ENCODE measurements at regions not wholly inside any gene's neighbourhood (a gene's known extent, or its start where the extent isn't known, plus 50 kb on each side); places are given as distances from the start of the nearest gene placed in this dataset.

DNA sequence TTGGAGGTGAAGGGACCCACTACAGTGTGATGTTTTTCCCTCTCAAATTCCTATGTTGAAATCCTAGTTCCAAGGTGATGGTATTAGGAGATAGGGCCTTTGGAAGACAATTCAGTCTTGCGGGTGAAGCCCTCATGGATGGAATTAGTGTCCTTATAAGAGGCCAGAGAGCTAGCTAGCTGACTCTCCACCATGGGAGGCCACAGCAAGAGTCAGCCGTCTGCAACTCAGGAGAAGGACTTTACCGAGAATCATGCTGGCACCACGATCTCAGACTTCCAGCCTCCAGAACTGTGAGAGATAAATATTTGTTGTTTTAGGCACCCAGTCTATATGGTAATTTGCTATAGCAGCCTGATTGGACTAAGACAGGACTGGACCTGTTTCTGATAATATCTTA is 461.4 kb downstream of the TSN start:
- H3K27me3 ChIP-seq (ENCODE audit: control insufficient read depth, insufficient read depth, low read length) = no peaks in the 10 kb centered on the region
- no peaks in the 10 kb centered on the region for H3K36me3 ChIP-seq (ENCODE audit: control insufficient read depth, insufficient read depth, low read length)
- no peak overlapping the region for H3K4me3 ChIP-seq (ENCODE audit: low read length)
- no peak overlapping the region for H3K27ac ChIP-seq (ENCODE audit: low read depth, low read length)
- H3K4me1 ChIP-seq (ENCODE audit: control insufficient read depth, insufficient read depth, low read length) = no peaks in the 10 kb centered on the region
- H3K9ac ChIP-seq (ENCODE audit: low read length) = no peak overlapping the region

DNA sequence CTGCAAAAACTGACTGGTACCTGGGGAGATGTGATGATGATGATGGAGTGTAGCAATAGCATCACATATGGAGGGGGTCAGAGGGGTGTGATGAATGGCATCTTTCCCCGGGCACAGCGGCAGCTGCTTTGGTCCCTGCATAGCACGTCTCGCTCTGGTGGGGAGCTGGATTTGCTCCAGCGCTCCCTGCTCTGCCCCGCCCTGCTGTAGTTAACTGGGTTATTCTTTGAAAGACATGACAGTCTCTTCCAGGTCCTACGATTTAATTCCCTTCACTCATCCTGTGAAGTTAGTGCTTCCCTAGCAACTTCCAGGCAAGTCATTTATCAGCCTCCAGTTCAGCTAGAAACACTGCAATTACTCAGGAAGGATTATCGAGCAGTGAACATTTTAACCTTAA is 463.1 kb downstream of the TSN start:
- no peak overlapping the region for H3K9ac ChIP-seq (ENCODE audit: low read length)
- no peak overlapping the region for H3K4me3 ChIP-seq (ENCODE audit: low read length)
- H3K4me1 ChIP-seq (ENCODE audit: control insufficient read depth, insufficient read depth, low read length) = no peaks in the 10 kb centered on the region
- H3K27me3 ChIP-seq (ENCODE audit: control insufficient read depth, insufficient read depth, low read length) = no peaks in the 10 kb centered on the region
- H3K36me3 ChIP-seq (ENCODE audit: control insufficient read depth, insufficient read depth, low read length) = no peaks in the 10 kb centered on the region
- no peak overlapping the region for H3K27ac ChIP-seq (ENCODE audit: low read depth, low read length)

- H3K4me1 ChIP-seq (ENCODE audit: control insufficient read depth, insufficient read depth, low read length) = no peaks in the 10 kb centered on the region
- H3K27me3 ChIP-seq (ENCODE audit: control insufficient read depth, insufficient read depth, low read length) = no peaks in the 10 kb centered on the region
- H3K4me3 ChIP-seq (ENCODE audit: low read length) = no peak overlapping the region
- no peaks in the 10 kb centered on the region for H3K36me3 ChIP-seq (ENCODE audit: control insufficient read depth, insufficient read depth, low read length)
- H3K27ac ChIP-seq (ENCODE audit: low read depth, low read length) = no peak overlapping the region
- no peak overlapping the region for H3K9ac ChIP-seq (ENCODE audit: low read length)
Observed at GRCh38 chr2:122219504-122219903, 464.1 kb downstream of the TSN start.

GRCh38 chr2:122221665-122222064 is 466.2 kb downstream of the TSN start:
- H3K36me3 ChIP-seq (ENCODE audit: control insufficient read depth, insufficient read depth, low read length) = no peaks in the 10 kb centered on the region
- no peak overlapping the region for H3K9ac ChIP-seq (ENCODE audit: low read length)
- no peak overlapping the region for H3K4me3 ChIP-seq (ENCODE audit: low read length)
- H3K4me1 ChIP-seq (ENCODE audit: control insufficient read depth, insufficient read depth, low read length) = no peaks in the 10 kb centered on the region
- H3K27me3 ChIP-seq (ENCODE audit: control insufficient read depth, insufficient read depth, low read length) = no peaks in the 10 kb centered on the region
- no peak overlapping the region for H3K27ac ChIP-seq (ENCODE audit: low read depth, low read length)

- Histone ChIP-seq H3K4me1 (ENCODE audit: control insufficient read depth, insufficient read depth, low read length) (no peaks in the 10 kb centered on the region), H3K27ac (ENCODE audit: low read depth, low read length) (no peak overlapping the region), H3K4me3 (ENCODE audit: low read length) (no peak overlapping the region), H3K36me3 (ENCODE audit: control insufficient read depth, insufficient read depth, low read length) (no peaks in the 10 kb centered on the region), H3K9ac (ENCODE audit: low read length) (no peak overlapping the region), H3K27me3 (ENCODE audit: control insufficient read depth, insufficient read depth, low read length) (no peaks in the 10 kb centered on the region)
Observed at GRCh38 chr2:122231296-122231695, 475.8 kb downstream of the TSN start.

DNA sequence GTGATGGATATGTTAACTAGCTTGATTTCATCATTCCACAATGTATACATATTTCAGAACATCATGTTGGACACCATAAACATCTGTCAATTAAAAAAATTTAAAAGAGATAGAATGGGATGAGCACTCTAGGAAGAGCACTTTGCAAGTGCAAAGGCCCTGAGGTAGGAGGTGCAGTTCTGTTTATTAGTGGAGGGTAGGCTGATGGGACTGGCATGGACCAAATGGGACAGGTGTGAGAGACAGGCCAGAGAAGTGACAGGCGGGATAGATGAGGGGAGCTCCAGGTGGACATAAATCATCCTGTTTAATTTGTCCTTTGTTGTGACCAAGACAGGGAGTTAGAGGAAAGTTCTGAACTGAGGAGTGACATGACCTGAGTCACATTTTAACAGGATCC is 477.9 kb downstream of the TSN start:
- H3K36me3 ChIP-seq (ENCODE audit: control insufficient read depth, insufficient read depth, low read length) = no peaks in the 10 kb centered on the region
- no peak overlapping the region for H3K27ac ChIP-seq (ENCODE audit: low read depth, low read length)
- no peak overlapping the region for H3K9ac ChIP-seq (ENCODE audit: low read length)
- H3K4me3 ChIP-seq (ENCODE audit: low read length) = no peak overlapping the region
- no peaks in the 10 kb centered on the region for H3K27me3 ChIP-seq (ENCODE audit: control insufficient read depth, insufficient read depth, low read length)
- H3K4me1 ChIP-seq (ENCODE audit: control insufficient read depth, insufficient read depth, low read length) = no peaks in the 10 kb centered on the region

DNA sequence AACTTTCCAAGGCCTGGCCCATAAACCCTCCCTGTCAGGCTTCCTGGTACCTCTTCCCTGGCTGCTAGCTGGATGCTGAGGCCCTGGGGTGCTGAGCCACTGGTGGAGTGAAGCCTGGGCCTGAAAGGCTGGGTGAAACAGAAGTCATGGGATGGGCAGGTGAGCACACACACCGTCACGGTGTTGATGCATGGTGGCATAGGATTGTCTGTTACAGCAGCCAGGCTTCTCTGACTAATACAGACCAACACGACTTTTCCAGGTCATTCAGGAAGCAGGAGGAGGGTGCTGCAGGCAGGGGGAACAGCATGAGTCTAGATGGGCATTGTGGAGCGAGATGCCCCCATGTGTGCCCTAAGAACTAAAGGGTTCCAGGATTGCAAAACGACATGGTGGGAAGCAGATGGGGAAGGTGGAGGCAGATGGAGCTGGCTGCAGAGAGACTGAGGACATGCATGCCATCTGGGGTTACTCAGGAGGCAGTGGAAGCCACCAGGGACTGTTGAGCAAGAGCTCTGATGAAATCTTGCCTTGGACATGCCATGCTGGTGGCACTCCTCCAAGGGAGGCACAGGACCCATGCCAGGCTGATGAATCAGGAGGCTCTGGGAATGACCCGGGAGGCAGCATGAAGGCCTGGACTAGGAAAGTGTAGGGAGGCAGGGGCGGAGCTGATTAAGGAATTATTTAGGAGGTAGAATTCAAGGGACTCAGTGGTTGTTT is 480.9 kb downstream of the TSN start:
- H3K4me1 ChIP-seq (ENCODE audit: control insufficient read depth, insufficient read depth, low read length) = no peaks in the 10 kb centered on the region
- H3K4me3 ChIP-seq (ENCODE audit: low read length) = no peak overlapping the region
- no peaks in the 10 kb centered on the region for H3K27me3 ChIP-seq (ENCODE audit: control insufficient read depth, insufficient read depth, low read length)
- H3K27ac ChIP-seq (ENCODE audit: low read depth, low read length) = no peak overlapping the region
- H3K36me3 ChIP-seq (ENCODE audit: control insufficient read depth, insufficient read depth, low read length) = no peaks in the 10 kb centered on the region
- H3K9ac ChIP-seq (ENCODE audit: low read length) = no peak overlapping the region

GRCh38 chr2:122236925-122237324 is 481.5 kb downstream of the TSN start:
- no peak overlapping the region for H3K27ac ChIP-seq (ENCODE audit: low read depth, low read length)
- no peak overlapping the region for H3K4me3 ChIP-seq (ENCODE audit: low read length)
- H3K27me3 ChIP-seq (ENCODE audit: control insufficient read depth, insufficient read depth, low read length) = no peaks in the 10 kb centered on the region
- H3K4me1 ChIP-seq (ENCODE audit: control insufficient read depth, insufficient read depth, low read length) = no peaks in the 10 kb centered on the region
- H3K36me3 ChIP-seq (ENCODE audit: control insufficient read depth, insufficient read depth, low read length) = no peaks in the 10 kb centered on the region
- no peak overlapping the region for H3K9ac ChIP-seq (ENCODE audit: low read length)

GRCh38 chr2:122237450-122237849 is 482.0 kb downstream of the TSN start:
- Histone ChIP-seq H3K27ac (ENCODE audit: low read depth, low read length) (no peak overlapping the region), H3K4me1 (ENCODE audit: control insufficient read depth, insufficient read depth, low read length) (no peaks in the 10 kb centered on the region), H3K4me3 (ENCODE audit: low read length) (no peak overlapping the region), H3K27me3 (ENCODE audit: control insufficient read depth, insufficient read depth, low read length) (no peaks in the 10 kb centered on the region), H3K9ac (ENCODE audit: low read length) (no peak overlapping the region), H3K36me3 (ENCODE audit: control insufficient read depth, insufficient read depth, low read length) (no peaks in the 10 kb centered on the region)

- Histone ChIP-seq H3K27ac (ENCODE audit: low read depth, low read length) (no peak overlapping the region), H3K4me3 (ENCODE audit: low read length) (no peak overlapping the region), H3K9ac (ENCODE audit: low read length) (no peak overlapping the region), H3K36me3 (ENCODE audit: control insufficient read depth, insufficient read depth, low read length) (no peaks in the 10 kb centered on the region), H3K4me1 (ENCODE audit: control insufficient read depth, insufficient read depth, low read length) (no peaks in the 10 kb centered on the region), H3K27me3 (ENCODE audit: control insufficient read depth, insufficient read depth, low read length) (no peaks in the 10 kb centered on the region)
Observed at GRCh38 chr2:122238006-122238559, 482.6 kb downstream of the TSN start.

DNA sequence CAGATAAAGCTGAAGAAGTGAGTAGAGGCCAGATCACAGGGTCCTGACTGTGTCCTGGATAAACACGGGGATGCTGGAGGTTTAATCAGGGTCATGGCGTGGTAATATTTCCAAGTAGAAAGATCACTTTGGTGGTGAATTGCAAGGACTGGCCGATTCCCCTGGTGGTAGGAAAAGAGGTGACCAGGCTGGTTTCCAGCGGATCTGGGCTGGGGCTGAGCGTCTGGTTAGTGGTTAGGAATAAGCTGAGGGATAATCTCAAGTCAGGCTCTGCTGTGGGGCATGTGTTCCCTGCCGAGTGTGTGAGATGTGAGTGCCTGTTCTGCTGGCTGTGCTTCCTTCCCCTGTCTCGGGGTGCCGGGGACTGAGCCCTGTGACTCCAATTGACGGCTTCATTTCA is 484.0 kb downstream of the TSN start:
- Histone ChIP-seq H3K27ac (ENCODE audit: low read depth, low read length) (no peak overlapping the region), H3K4me1 (ENCODE audit: control insufficient read depth, insufficient read depth, low read length) (no peaks in the 10 kb centered on the region), H3K36me3 (ENCODE audit: control insufficient read depth, insufficient read depth, low read length) (no peaks in the 10 kb centered on the region), H3K4me3 (ENCODE audit: low read length) (no peak overlapping the region), H3K27me3 (ENCODE audit: control insufficient read depth, insufficient read depth, low read length) (no peaks in the 10 kb centered on the region), H3K9ac (ENCODE audit: low read length) (no peak overlapping the region)

GRCh38 chr2:122244598-122245229 is 489.3 kb downstream of the TSN start:
- Histone ChIP-seq H3K27me3 (ENCODE audit: control insufficient read depth, insufficient read depth, low read length) (no peaks in the 10 kb centered on the region), H3K4me1 (ENCODE audit: control insufficient read depth, insufficient read depth, low read length) (no peaks in the 10 kb centered on the region), H3K36me3 (ENCODE audit: control insufficient read depth, insufficient read depth, low read length) (no peaks in the 10 kb centered on the region), H3K27ac (ENCODE audit: low read depth, low read length) (no peak overlapping the region), H3K9ac (ENCODE audit: low read length) (no peak overlapping the region), H3K4me3 (ENCODE audit: low read length) (no peak overlapping the region)

- Histone ChIP-seq H3K4me3 (ENCODE audit: low read length) (no peak overlapping the region), H3K36me3 (ENCODE audit: control insufficient read depth, insufficient read depth, low read length) (no peaks in the 10 kb centered on the region), H3K27ac (ENCODE audit: low read depth, low read length) (no peak overlapping the region), H3K9ac (ENCODE audit: low read length) (no peak overlapping the region), H3K27me3 (ENCODE audit: control insufficient read depth, insufficient read depth, low read length) (no peaks in the 10 kb centered on the region), H3K4me1 (ENCODE audit: control insufficient read depth, insufficient read depth, low read length) (no peaks in the 10 kb centered on the region)
Observed at GRCh38 chr2:122249673-122250072, 494.2 kb downstream of the TSN start.

All from rectal smooth muscle tissue (tissue), 1 donor.